ENCODE measurements at regions not wholly inside any gene's neighbourhood (a gene's known extent, or its start where the extent isn't known, plus 50 kb on each side); places are given as distances from the start of the nearest gene placed in this dataset.
"Not testable (repeated sequence)": the region's sequence is repeated elsewhere in the genome, so short reads cannot be mapped to it uniquely, and the experiment has no call there.

DNA sequence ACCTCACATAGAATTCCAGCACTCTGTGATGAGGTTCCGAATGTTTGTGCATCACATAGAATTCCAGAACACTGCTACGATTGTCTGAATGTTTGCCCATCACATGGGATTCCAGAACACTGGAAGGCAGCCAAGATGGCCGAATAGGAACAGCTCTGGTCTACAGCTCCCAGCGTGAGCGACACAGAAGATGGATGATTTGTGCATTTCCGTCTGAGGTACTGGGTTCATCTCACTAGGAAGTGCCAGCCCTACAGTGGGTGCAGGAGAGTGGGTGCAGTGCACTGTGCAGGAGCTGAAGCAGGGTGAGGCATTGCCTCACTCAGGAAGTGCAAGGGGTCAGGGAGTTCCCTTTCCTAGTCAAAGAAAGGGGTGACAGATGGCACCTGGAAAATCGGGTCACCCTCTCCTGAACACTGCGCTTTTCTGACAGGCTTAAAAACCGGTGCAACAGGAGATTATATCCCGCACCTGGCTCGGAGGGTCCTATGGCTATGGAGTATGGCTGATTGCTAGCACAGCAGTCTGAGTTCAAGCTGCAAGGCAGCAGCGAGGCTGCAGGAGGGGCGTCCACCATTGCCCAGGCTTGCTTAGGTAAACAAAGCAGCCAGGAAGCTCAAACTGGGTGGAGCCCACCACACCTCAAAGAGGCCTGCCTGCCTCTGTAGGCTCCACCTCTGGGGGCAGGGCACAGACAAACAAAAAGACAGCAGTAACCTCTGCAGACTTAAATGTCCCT, 212.7 kb downstream of the FOXD4L6 start:
- TF ChIP-seq CTCF (conservative IDR thresholded peaks at IDR 0.05; ENCODE audit: low read depth, low read length); EZH2 (IDR thresholded peaks at IDR 0.05; ENCODE audit: low read length, unreplicated experiment): not testable (repeated sequence)
